ENCODE measurements at regions not wholly inside any gene's neighbourhood (a gene's known extent, or its start where the extent isn't known, plus 50 kb on each side); places are given as distances from the start of the nearest gene placed in this dataset.
A peak's percentile ranks its signal among the peaks of the same experiment; 100 is the strongest.

DNA sequence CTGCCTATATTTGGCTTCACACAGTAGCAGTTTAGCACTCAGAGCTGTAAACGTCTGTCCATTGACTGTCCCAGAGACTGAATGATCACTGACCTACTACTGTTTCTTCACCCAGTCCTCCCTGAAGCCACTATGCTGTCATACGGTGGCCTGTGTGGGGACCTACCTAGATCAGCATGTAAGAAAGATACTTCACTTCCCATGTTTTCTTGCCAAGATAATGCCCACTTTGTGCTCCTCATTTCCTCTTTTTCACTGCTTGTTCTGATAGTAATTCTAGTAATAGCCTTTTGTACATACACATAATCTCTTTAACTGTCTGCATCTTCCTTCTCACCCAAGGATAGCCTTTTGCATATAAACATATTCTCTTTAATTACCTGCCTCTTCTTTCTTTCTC lies 109.9 kb upstream of the TIAM2 start:
- no peaks in the 10 kb centered on the region for H3K27me3 ChIP-seq
- no peaks in the 10 kb centered on the region for H3K4me1 ChIP-seq (ENCODE audit: low read depth)
- no peaks in the 10 kb centered on the region for H3K9me3 ChIP-seq (ENCODE audit: low read depth)
- no peak overlapping the region for H3K4me3 ChIP-seq
- no peaks in the 10 kb centered on the region for H3K36me3 ChIP-seq
- H3K27ac ChIP-seq, result no peak overlapping the region
- DNase-seq (ENCODE audit: low read depth in 1 of 2, low spot score in 1 of 2), result no peak
- TF ChIP-seq, protein P1, sequence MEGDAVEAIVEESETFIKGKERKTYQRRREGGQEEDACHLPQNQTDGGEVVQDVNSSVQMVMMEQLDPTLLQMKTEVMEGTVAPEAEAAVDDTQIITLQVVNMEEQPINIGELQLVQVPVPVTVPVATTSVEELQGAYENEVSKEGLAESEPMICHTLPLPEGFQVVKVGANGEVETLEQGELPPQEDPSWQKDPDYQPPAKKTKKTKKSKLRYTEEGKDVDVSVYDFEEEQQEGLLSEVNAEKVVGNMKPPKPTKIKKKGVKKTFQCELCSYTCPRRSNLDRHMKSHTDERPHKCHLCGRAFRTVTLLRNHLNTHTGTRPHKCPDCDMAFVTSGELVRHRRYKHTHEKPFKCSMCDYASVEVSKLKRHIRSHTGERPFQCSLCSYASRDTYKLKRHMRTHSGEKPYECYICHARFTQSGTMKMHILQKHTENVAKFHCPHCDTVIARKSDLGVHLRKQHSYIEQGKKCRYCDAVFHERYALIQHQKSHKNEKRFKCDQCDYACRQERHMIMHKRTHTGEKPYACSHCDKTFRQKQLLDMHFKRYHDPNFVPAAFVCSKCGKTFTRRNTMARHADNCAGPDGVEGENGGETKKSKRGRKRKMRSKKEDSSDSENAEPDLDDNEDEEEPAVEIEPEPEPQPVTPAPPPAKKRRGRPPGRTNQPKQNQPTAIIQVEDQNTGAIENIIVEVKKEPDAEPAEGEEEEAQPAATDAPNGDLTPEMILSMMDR (IDR thresholded peaks at IDR 0.05; ENCODE audit: low read depth, low read length), result no peak

DNA sequence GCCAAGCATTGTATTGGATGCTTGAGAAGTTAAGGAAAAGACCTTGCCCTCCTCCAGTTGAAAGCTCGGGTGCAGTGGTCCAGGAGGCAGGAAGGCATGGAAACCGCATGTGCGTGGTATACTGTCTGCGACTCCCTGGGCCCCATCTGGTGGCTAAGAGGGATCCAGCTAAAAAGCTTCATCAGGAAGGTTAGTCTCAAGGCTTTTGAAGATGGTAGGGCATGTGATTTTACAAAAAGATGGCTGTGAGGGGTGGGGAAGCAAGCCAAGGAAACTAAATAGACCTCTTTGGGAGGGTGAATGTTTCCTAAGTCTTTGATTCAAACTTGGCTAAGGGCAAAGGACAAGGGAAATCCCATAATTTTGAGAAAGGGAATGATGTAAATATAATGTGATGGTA lies 109.1 kb upstream of the TIAM2 start:
- H3K27me3 ChIP-seq, result no peaks in the 10 kb centered on the region

GRCh38 chr6:154886471-154886870 lies 108.6 kb upstream of the TIAM2 start:
- Histone ChIP-seq H3K27ac (no peak overlapping the region), H3K4me3 (no peak overlapping the region), H3K36me3 (no peaks in the 10 kb centered on the region), H3K27me3 (no peaks in the 10 kb centered on the region), H3K9me3 (ENCODE audit: low read depth) (no peaks in the 10 kb centered on the region), H3K4me1 (ENCODE audit: low read depth) (no peaks in the 10 kb centered on the region)
- TF ChIP-seq, protein P1 (IDR thresholded peaks at IDR 0.05; ENCODE audit: low read depth, low read length), result no peak
- no peak for DNase-seq (ENCODE audit: low read depth in 1 of 2, low spot score in 1 of 2)

More for the DNA sequence above, 109.1 kb upstream of the TIAM2 start:
- Histone ChIP-seq H3K4me3 (no peak overlapping the region), H3K36me3 (no peaks in the 10 kb centered on the region), H3K9me3 (ENCODE audit: low read depth) (no peaks in the 10 kb centered on the region), H3K27ac (no peak overlapping the region), H3K4me1 (ENCODE audit: low read depth) (no peaks in the 10 kb centered on the region)
- TF ChIP-seq, protein P1 (IDR thresholded peaks at IDR 0.05; ENCODE audit: low read depth, low read length), result no peak
- DNase-seq (ENCODE audit: low read depth in 1 of 2, low spot score in 1 of 2), result no peak

DNA sequence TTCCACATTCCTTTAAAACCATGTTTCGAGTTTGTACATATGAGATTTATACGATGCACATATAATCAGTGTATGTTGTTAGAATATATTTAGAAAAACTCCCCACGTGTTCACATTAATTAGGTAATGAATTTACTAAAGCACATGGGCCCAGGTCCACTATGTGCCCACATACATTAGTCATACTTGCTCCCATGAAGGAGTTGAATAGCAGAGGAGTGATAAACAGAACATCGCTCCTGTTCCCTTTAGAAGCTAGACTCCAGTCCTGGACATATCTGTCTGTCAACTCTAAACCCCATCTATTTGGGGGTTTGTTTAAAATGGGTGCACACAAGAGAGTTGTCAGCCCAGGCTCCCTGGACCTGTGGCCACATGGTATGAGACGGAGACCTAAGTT lies 108.1 kb upstream of the TIAM2 start:
- H3K27me3 ChIP-seq, result no peaks in the 10 kb centered on the region
- no peaks in the 10 kb centered on the region for H3K9me3 ChIP-seq (ENCODE audit: low read depth)
- TF ChIP-seq, protein P1 (IDR thresholded peaks at IDR 0.05; ENCODE audit: low read depth, low read length), result no peak
- no peaks in the 10 kb centered on the region for H3K36me3 ChIP-seq
- no peak overlapping the region for H3K4me3 ChIP-seq
- no peak for DNase-seq (ENCODE audit: low read depth in 1 of 2, low spot score in 1 of 2)
- no peaks in the 10 kb centered on the region for H3K4me1 ChIP-seq (ENCODE audit: low read depth)
- H3K27ac ChIP-seq, result no peak overlapping the region

DNA sequence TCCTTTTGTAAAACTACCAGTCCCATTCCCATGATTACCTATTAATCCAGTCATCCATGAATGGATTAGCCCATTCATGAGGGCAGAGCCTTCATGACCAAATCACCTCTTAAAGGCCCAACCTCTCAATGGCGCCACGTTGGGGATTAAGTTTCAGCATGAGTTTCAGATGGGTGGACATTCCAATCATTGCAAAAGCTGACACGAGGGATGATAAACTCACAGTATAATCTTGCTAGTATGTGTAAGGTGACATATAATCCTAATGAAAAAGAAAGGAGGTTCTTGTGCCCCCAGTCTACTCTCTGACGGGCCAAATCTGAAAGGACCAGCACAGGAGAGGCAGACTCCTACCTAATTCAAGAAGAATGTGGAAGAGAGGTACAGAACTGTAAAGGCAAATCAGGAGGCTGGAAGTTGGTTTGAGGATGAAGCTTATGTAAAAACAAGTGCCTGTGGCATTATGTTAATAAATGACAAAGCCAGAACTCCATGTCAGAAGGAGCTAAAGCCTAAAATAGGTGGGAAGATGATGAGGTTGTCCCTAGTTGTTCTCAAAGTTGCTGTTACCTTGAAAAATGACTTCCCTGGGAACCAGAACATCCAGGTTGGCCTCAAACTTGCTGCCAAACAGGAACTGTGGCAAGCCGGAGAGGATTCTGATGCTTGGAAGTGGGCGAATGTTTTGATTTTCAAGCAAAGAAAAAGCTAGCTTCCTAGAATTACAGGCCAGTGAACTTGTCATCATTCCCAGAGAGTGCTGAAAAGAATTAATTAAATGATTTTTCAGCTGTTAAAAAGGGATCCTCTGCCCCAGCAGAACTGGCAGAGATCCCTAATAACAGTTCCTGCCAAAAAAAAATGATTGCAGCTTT lies 106.5 kb upstream of the TIAM2 start:
- TF ChIP-seq, protein P1 (IDR thresholded peaks at IDR 0.05; ENCODE audit: low read depth, low read length), result no peak

More for the DNA sequence above, 106.5 kb upstream of the TIAM2 start:
- Histone ChIP-seq H3K36me3 (no peaks in the 10 kb centered on the region), H3K9me3 (ENCODE audit: low read depth) (no peaks in the 10 kb centered on the region), H3K4me3 (no peak overlapping the region), H3K4me1 (ENCODE audit: low read depth) (no peaks in the 10 kb centered on the region), H3K27me3 (no peaks in the 10 kb centered on the region), H3K27ac (no peak overlapping the region)
- DNase-seq (ENCODE audit: low read depth in 1 of 2, low spot score in 1 of 2), result peak in 1 of 2 donors; percentile 11
